ENCODE measurements at regions not wholly inside any gene's neighbourhood (a gene's known extent, or its start where the extent isn't known, plus 50 kb on each side); places are given as distances from the start of the nearest gene placed in this dataset.

DNA sequence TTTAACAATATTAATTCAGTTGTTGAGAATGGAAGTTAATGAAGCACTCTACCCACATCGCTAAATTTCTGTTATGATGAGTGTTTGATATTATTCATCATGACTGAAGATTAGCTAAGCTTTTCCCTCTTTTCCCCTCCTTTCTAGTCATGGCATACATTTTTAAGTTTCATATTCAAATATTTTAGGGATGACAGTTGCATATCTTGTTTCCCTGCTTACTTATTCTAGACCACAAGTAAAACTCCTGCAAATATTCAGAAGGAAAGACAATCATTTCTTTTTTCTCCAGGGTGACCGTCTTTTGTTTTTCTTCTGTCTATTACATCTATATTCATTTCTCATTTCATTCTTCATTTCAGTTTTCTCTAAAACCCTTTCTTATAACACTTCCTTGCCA is 906.0 kb downstream of the ADGRL2 start:
- DNase-seq (ENCODE audit: low read depth): no peak

DNA sequence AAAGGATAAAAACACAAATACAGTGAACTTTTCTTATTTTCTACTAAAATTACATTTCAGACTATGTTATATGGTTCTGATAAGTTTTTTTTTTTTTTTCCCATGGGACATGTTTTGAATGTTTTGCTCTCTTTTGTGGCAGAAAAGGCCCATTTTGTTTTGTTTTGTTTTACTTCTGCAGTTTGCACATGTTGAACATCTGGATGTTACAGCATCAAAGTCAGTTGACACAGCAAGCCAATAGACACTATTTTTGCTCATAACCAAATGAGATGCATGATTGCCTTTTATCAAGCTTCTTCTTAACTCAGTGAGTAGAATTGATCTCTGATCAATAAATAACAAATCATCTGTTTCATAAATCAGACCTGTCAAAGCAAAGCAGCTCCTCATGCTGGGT is 904.2 kb downstream of the ADGRL2 start:
- DNase-seq (ENCODE audit: low read depth): no peak

DNA sequence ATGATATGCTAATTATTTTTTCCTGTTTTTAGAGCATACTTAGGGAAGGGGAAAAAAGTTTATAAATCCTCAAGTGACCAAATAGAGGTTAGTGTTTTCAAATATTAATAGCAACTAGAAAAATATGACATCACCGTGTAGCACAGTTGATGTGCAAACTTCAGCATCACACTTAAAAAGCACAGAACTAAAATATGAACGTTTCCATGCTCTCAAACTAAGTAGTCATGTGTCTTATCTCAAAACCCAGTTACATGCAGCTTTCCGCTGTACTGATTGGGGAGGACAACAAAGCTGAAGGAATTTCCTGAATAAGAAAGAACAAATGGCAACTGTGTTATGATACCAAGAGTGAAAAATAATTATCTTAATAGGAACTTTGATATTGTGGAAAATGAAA is 903.7 kb downstream of the ADGRL2 start:
- DNase-seq (ENCODE audit: low read depth): no peak

DNA sequence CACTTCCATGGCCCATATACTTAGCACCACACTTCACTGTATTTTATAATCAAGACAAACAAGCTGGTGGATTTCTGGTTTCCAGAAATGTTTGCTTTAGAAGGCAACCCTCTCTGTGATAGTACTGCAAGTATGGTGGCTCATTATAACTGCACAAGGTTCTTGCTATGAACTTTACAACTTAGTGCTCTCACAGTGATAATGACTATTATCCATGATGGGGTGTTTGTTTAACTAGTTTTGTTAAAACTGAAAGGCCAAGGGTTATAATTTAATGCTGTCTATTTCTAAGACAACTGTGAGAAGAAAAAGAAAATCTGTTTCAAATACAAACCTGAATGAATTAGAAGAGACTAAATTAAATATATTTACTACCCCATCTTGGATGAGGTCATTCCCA is 903.2 kb downstream of the ADGRL2 start:
- no peak for DNase-seq (ENCODE audit: low read depth)

DNA sequence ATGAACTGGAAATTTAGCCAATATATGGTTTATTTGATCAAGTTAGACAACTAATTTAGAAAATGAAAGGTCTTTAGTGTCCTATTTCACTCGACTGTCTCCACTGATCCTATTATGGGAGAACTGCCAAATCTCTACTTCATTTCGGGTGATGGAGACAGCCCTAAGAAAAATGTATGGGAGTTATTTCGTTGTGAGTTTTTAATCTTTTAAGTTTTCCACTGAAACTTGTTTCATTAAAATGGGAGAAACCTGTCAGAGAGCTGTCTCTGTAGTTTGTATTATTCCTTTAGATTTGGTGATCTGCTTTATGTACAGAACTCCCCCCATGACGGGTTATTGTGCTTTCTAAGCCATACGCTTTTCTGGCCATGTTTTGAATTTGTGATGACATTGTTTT is 899.7 kb downstream of the ADGRL2 start:
- no peak for DNase-seq (ENCODE audit: low read depth)

GRCh38 chr1:82697965-82698364 is 897.2 kb downstream of the ADGRL2 start:
- DNase-seq (ENCODE audit: low read depth): no peak

DNA sequence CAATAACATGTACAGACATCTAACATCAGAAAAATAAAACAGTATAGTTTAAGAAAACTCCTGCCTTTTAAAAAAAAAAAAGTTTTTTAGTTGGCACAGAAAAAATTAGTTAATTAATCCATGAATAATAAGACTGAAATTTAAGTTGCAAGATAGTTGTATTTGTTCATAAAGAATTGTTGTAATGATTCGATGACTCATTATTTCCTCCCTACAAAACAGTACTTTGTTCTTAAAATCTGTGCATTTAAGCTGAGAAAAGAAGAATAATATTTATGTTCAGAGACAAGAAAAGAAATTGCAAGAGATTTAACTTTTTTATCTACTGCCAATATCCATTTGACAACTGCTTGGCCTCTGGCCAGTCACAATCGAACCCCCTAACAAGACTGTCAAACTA is 894.7 kb downstream of the ADGRL2 start:
- DNase-seq (ENCODE audit: low read depth): no peak

GRCh38 chr1:82690411-82690810 is 889.7 kb downstream of the ADGRL2 start:
- DNase-seq (ENCODE audit: low read depth): no peak

- DNase-seq (ENCODE audit: low read depth): no peak
Measured at GRCh38 chr1:82689217-82689616, 888.5 kb downstream of the ADGRL2 start.

GRCh38 chr1:82686774-82687173 is 886.0 kb downstream of the ADGRL2 start:
- DNase-seq (ENCODE audit: low read depth): no peak

- DNase-seq (ENCODE audit: low read depth): no peak
Measured at GRCh38 chr1:82646888-82647287, 846.2 kb downstream of the ADGRL2 start.

- no peak for DNase-seq (ENCODE audit: low read depth)
Measured at GRCh38 chr1:82646336-82646735, 845.6 kb downstream of the ADGRL2 start.

DNA sequence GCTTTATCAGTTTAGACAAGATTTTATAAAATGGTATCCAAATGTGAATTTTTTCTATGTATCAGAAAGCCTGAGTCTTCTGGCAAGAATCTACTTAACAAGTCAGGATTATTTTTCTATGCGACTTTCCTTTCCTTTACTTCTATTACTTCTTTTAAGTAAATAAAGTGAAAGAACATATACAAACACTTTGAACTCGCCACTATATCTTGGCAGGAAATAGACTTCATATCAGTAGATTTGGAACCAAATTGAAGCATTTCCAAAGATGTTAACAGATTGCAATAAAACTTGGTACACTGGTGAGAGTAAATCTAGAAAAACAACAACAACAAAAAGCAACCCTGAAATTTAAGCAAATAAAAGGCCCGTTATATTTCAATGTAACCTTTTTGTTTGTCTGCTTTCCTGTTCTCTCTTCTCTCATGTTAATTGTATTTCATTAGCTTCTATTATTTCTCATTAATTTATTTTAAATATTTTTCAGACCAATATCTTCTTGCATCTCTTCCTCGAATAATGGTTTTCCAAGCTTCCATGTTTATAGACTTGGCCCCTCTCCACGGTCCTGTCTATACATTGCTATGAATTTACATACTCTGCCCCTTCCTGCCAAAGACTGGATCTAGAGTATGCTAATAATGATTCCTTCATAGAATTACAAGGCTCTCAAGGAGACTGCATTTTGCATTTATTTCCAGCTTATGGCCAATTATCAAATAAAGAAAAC is 843.6 kb downstream of the ADGRL2 start:
- DNase-seq (ENCODE audit: low read depth): no peak

GRCh38 chr1:82640352-82640751 is 839.6 kb downstream of the ADGRL2 start:
- no peak for DNase-seq (ENCODE audit: low read depth)

GRCh38 chr1:82634266-82634665 is 833.5 kb downstream of the ADGRL2 start:
- DNase-seq (ENCODE audit: low read depth): no peak

- DNase-seq (ENCODE audit: low read depth): peak; percentile 22
Measured at GRCh38 chr1:82632155-82632554, 831.4 kb downstream of the ADGRL2 start.

- no peak for DNase-seq (ENCODE audit: low read depth)
Measured at GRCh38 chr1:82628887-82629286, 828.2 kb downstream of the ADGRL2 start.

GRCh38 chr1:82625537-82625936 is 824.8 kb downstream of the ADGRL2 start:
- DNase-seq (ENCODE audit: low read depth): no peak

DNA sequence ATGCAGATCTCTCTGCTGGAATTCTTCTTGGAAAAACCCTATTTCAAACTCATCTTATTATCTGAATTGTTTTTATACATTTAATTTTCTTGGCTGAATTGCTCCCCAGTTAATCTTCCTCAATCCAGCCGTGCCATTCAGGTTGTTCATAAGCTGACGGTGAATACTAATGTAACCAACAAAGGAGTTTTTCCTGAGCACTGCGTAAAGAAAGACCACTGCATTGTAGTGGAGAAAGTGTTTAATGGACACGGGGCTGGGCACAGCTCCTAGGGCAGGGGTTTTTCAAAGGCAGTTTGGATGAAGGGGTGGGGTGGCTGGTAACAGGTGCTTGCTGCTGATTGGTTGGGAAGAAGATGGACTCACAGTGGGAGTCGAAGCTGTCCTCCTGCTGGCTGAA is 820.3 kb downstream of the ADGRL2 start:
- DNase-seq (ENCODE audit: low read depth): no peak

DNA sequence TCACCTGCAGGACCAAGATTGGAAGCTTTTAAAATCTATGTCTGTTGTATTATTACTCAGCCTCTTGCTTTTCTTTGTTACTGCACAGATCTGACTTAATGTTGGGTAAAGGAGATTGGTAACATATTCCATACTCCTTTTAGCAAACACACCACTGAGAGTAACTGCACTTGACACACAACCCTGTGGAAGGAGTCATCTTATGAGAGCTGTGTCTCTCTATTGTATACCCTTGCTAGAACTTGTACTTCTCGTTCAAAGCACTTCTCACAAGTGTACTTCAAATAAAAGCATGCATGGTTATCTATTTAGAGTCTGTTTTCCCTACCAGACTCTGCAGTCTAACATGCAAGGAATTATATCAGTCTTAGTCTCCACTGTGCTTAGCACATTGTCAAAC is 813.4 kb downstream of the ADGRL2 start:
- no peak for DNase-seq (ENCODE audit: low read depth)

DNA sequence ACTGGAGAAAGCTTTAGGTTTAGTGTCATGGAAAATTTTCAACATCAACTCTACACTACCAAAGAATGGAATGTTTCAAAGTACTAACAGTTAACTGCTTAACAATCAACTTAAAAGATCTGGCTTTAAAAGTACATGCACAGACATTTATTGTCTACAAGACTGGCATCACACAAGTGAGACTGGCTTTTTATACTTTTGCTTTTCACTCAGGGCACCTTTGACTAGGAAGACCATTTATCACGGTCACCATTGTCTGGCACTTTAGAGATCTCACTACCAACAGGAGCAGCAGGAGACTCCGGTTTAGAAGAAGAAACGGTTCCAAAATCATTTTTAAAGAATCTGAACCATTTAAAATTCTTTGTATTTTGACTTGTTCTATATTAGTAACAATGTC is 812.3 kb downstream of the ADGRL2 start:
- DNase-seq (ENCODE audit: low read depth): no peak

DNA sequence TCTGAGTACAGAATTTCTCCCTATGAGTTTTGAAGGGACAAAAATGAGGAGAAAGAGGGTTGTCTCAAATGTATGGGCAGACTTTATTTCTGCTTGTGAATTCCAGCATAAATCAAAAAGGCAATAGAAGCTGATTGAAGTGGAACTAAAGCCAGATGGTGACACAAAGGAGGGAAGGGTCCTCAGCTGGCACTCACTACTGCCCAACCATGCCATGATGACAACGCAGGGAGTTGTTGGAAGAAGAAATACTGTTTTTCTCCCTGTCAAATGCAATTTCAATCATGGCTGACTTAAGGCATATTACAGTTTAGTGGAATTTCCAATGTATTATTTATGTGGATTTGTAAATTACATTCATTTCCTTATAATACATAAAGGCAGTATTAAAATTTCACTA is 805.8 kb downstream of the ADGRL2 start:
- DNase-seq (ENCODE audit: low read depth): no peak

DNA sequence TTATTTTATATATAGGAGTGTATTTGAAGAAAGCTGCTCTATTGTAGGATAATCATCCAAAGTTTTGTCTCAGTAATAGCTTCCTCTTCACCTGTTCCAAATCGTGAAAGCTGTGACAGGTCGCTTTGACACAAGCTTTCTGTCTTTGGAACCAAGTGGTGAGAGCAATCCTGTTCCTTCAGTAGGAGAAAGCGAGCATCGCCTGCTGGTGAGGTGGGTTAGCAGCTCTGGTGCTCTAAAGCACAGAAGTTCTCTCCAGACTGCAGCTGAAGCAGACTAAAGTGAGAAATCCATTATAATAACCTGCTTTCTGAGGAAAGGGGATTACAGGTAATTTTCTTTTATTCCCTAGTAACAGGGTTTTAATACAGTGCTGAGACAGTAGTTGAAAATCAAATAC is 803.8 kb downstream of the ADGRL2 start:
- DNase-seq (ENCODE audit: low read depth): no peak

DNA sequence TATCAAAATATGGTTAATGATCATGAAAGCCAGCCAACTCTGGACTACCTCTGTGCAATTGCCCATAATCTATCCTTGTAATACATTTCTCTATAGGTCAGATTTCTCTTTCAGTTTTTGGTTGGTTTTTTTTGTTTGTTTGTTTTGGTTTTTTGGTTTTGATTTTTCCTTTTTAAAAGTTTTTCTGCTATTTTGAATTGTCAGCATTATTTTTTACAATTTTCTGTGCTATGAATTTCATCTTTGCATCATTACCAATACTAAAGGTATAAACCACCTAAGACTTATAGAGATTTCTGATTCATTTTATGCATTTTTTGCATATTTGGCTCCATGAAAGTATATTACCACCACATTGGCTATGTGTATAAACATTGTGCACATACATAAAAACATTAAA is 799.6 kb downstream of the ADGRL2 start:
- no peak for DNase-seq (ENCODE audit: low read depth)

All from HT1080 (cell line).